ENCODE measurements at regions not wholly inside any gene's neighbourhood (a gene's known extent, or its start where the extent isn't known, plus 50 kb on each side); places are given as distances from the start of the nearest gene placed in this dataset.
"Not testable (repeated sequence)": the region's sequence is repeated elsewhere in the genome, so short reads cannot be mapped to it uniquely, and the experiment has no call there.

DNA sequence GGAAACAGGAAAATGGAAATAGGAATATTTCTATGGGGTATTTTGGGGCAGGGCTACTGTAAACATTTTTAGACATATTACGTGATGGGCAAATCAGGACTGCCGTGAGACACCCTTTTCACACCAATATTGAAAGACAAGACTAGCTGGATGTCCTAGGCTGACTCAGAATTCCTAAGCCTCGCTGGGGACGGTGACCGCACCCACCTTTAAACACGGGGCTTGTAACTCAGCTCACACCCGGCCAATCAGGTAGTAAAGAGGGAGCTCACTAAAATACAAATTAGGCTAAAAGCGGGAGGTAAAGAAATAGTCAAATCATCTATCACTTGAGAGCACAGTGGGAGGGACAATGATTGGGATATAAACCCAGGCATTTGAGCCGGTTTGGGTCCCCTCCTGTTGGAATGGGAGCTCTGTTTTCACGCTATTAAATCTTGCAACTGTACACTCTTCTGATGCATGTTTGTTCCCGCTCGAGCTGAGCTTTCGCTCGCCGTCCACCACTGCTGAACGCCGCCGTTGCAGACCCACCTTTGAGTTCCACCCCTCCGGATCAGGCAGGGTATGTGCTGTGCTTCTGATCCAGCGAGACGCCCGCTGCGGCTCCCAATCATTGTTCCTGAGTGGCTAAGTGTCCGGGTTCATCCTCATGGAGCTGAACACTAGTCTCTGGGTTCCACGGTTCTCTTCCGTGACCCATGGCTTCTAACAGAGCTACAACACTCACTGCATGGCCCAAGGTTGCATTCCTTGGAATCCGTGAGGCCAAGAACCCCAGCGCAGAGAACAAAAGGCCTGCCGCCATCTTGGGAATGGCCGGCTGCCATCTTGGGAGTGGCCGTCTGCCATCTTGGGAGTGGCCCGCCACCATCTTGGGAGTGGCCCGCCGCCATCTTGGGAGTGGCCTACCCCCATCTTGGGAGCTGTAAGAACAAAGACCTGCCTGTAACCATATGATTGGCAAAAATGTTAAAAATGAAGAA is 152.6 kb downstream of the CRLF2 start:
- Histone ChIP-seq H3K79me2 (no peaks in the 10 kb centered on the region), H3K4me2 (ENCODE audit: low read length) (no peak overlapping the region), H3K36me3 (ENCODE audit: control insufficient read depth, insufficient read depth, low read length) (no peaks in the 10 kb centered on the region), H3K9ac (no peak overlapping the region), H3K4me1 (no peaks in the 10 kb centered on the region), H3K27ac (no peak overlapping the region), H3K4me3 (ENCODE audit: low read depth, low read length) (no peak overlapping the region), H2AFZ (no peak overlapping the region), H3K9me3 (ENCODE audit: control insufficient read depth, low read length) (no peaks in the 10 kb centered on the region), H3K27me3 (ENCODE audit: control insufficient read depth, insufficient read depth, low read length) (no peaks in the 10 kb centered on the region)
- TF ChIP-seq, protein P1, sequence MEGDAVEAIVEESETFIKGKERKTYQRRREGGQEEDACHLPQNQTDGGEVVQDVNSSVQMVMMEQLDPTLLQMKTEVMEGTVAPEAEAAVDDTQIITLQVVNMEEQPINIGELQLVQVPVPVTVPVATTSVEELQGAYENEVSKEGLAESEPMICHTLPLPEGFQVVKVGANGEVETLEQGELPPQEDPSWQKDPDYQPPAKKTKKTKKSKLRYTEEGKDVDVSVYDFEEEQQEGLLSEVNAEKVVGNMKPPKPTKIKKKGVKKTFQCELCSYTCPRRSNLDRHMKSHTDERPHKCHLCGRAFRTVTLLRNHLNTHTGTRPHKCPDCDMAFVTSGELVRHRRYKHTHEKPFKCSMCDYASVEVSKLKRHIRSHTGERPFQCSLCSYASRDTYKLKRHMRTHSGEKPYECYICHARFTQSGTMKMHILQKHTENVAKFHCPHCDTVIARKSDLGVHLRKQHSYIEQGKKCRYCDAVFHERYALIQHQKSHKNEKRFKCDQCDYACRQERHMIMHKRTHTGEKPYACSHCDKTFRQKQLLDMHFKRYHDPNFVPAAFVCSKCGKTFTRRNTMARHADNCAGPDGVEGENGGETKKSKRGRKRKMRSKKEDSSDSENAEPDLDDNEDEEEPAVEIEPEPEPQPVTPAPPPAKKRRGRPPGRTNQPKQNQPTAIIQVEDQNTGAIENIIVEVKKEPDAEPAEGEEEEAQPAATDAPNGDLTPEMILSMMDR (IDR thresholded peaks at IDR 0.05), result no peak

DNA sequence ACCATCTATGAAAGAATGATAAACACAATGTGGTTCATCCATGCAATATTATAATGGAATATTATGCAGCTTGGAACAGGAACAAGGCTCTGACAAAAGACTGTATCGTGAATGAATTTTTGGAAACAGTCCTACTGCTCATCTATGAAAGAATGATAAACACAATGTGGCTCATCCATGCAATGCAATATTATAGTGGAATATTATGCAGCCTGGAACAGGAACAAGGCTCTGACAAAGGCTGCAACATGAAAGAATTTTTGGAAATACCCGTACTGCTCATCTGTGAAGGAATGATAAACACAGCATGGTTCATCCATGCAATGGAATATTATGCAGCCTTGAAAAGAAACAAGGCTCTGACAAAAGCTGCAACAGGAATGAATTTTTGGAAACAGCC is 158.8 kb downstream of the CRLF2 start:
- not testable (repeated sequence) for H3K27ac ChIP-seq; H3K4me1 ChIP-seq; H3K79me2 ChIP-seq; H2AFZ ChIP-seq; H3K9ac ChIP-seq; H3K4me3 ChIP-seq (ENCODE audit: low read depth, low read length); H3K4me2 ChIP-seq (ENCODE audit: low read length); H3K27me3 ChIP-seq (ENCODE audit: control insufficient read depth, insufficient read depth, low read length); H3K36me3 ChIP-seq (ENCODE audit: control insufficient read depth, insufficient read depth, low read length); H3K9me3 ChIP-seq (ENCODE audit: control insufficient read depth, low read length)

DNA sequence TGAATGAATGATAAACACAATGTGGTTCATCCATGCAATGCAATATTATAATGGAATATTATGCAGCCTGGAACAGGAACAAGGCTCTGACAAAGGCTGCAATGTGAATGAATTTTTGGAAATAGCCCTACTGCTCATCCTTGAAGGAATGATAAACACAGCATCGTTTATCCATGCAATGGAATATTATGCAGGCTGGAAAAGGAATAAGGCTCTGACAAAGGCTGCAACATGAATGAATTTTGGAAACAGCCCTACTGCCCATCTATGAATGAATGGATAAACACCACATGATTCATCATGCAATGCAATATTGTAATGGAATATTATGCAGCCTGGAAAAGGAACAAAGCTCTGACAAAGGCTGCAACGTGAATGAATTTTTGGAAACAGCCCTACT is 159.4 kb downstream of the CRLF2 start:
- TF ChIP-seq, protein P1 (IDR thresholded peaks at IDR 0.05), result no peak
- Histone ChIP-seq H3K4me2 (ENCODE audit: low read length) (no peak overlapping the region), H2AFZ (no peak overlapping the region), H3K9me3 (ENCODE audit: control insufficient read depth, low read length) (no peaks in the 10 kb centered on the region), H3K27ac (no peak overlapping the region), H3K9ac (no peak overlapping the region), H3K36me3 (ENCODE audit: control insufficient read depth, insufficient read depth, low read length) (no peaks in the 10 kb centered on the region), H3K79me2 (no peaks in the 10 kb centered on the region), H3K4me1 (no peaks in the 10 kb centered on the region), H3K4me3 (ENCODE audit: low read depth, low read length) (no peak overlapping the region), H3K27me3 (ENCODE audit: control insufficient read depth, insufficient read depth, low read length) (no peaks in the 10 kb centered on the region)

DNA sequence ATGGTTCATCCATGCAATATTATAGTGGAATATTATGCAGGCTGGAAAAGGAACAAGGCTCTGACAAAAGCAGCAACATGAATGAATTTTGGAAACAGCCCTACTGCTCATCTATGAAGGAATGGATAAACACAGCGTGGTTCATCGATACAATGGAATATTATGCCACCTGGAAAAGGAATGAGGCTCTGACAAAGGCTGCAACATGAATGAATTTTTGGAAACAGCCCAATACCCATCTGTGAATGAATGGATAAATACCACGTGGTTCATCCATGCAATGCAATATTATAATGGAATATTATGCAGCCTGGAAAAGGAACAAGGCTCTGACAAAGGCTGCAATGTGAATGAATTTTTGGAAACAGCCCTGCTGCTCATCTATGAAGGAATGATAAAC is 160.4 kb downstream of the CRLF2 start:
- H3K27me3 ChIP-seq (ENCODE audit: control insufficient read depth, insufficient read depth, low read length), result no peaks in the 10 kb centered on the region
- no peak overlapping the region for H3K27ac ChIP-seq
- H3K79me2 ChIP-seq, result no peaks in the 10 kb centered on the region
- no peak overlapping the region for H3K9ac ChIP-seq
- H3K4me3 ChIP-seq (ENCODE audit: low read depth, low read length), result no peak overlapping the region
- H3K36me3 ChIP-seq (ENCODE audit: control insufficient read depth, insufficient read depth, low read length), result no peaks in the 10 kb centered on the region
- no peaks in the 10 kb centered on the region for H3K9me3 ChIP-seq (ENCODE audit: control insufficient read depth, low read length)
- H3K4me1 ChIP-seq, result no peaks in the 10 kb centered on the region
- no peak overlapping the region for H2AFZ ChIP-seq
- TF ChIP-seq, protein P1 (IDR thresholded peaks at IDR 0.05), result no peak
- H3K4me2 ChIP-seq (ENCODE audit: low read length), result no peak overlapping the region

DNA sequence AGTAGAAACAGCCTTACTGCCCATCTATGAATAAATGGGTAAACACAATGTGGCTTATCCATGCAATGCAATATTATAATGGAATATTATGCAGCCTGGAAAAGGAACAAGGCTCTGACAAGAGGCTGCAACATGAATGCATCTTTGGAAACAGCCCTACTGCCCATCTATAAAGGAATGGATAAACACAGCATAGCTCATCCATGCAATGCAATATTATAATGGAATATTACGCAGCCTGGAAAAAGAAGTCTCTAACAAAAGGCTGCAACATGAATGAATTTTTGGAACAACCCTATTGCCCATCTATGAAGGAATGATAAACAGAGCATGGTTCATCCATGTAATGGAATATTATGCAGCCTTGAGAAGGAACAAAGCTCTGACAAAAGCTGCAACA is 161.0 kb downstream of the CRLF2 start:
- H3K27me3 ChIP-seq (ENCODE audit: control insufficient read depth, insufficient read depth, low read length), result no peaks in the 10 kb centered on the region
- TF ChIP-seq, protein P1 (IDR thresholded peaks at IDR 0.05), result no peak
- H3K4me1 ChIP-seq, result no peaks in the 10 kb centered on the region
- no peak overlapping the region for H3K9ac ChIP-seq
- H3K27ac ChIP-seq, result no peak overlapping the region
- H3K79me2 ChIP-seq, result no peaks in the 10 kb centered on the region
- no peak overlapping the region for H2AFZ ChIP-seq
- no peaks in the 10 kb centered on the region for H3K36me3 ChIP-seq (ENCODE audit: control insufficient read depth, insufficient read depth, low read length)
- H3K4me2 ChIP-seq (ENCODE audit: low read length), result no peak overlapping the region
- no peaks in the 10 kb centered on the region for H3K9me3 ChIP-seq (ENCODE audit: control insufficient read depth, low read length)
- no peak overlapping the region for H3K4me3 ChIP-seq (ENCODE audit: low read depth, low read length)

Measured in parathyroid adenoma (tissue), 2 donors.